Neural cell (in vitro differentiated cells): ENCODE measurements at regions not wholly inside any gene's neighbourhood (a gene's known extent, or its start where the extent isn't known, plus 50 kb on each side); places are given as distances from the start of the nearest gene placed in this dataset.

Experiments
- H2AFZ ChIP-seq: fragments of 200-600, 300-800 bp; sonication (generic), shearing (Covaris generic); 2 replicates; pipeline ENCODE4 v1.6.0; 2014; ENCODE audit warnings: low read depth, mild to moderate bottlenecking, antibody characterized with exemption, low read length, moderate library complexity
- H3F3A ChIP-seq: fragments of 200-600 bp; shearing (Covaris generic); 2 replicates; pipeline ENCODE4 v1.6.1; 2016; ENCODE audit warnings: mild to moderate bottlenecking, moderate library complexity, mixed read lengths, antibody characterized with exemption, low read length; ENCODE audit not compliant: insufficient read depth, poor library complexity, severe bottlenecking
- H3K27ac ChIP-seq: fragments of 200-600, 300-800 bp; sonication (generic), shearing (Covaris generic); 2 replicates; pipeline ENCODE4 v1.5.1; 2014; ENCODE audit warnings: mild to moderate bottlenecking, low read length, moderate library complexity
- H3K27me3 ChIP-seq: fragments of 300-800, 200-600 bp; sonication (generic), shearing (Covaris generic); 2 replicates; pipeline ENCODE4 v1.6.0; 2014; ENCODE audit warnings: mild to moderate bottlenecking, low read depth, low read length, moderate library complexity; ENCODE audit not compliant: insufficient read depth
- H3K36me3 ChIP-seq: fragments of 300-800, 200-600 bp; sonication (generic), shearing (Covaris generic); 2 replicates; pipeline ENCODE4 v1.5.1; 2014; ENCODE audit warnings: mild to moderate bottlenecking, antibody characterized with exemption, low read length, moderate library complexity; ENCODE audit not compliant: insufficient read depth
- H3K4me2 ChIP-seq: fragments of 300-800, 200-600 bp; sonication (generic), shearing (Covaris generic); 2 replicates; pipeline ENCODE4 v1.6.0; 2014; ENCODE audit warnings: mild to moderate bottlenecking, low read length
- H3K4me3 ChIP-seq: fragments of 300-800, 200-600 bp; sonication (generic), shearing (Covaris generic); 2 replicates; pipeline ENCODE4 v1.5.1; 2014; ENCODE audit warnings: mild to moderate bottlenecking, low read length, moderate library complexity
- H3K79me2 ChIP-seq: fragments of 200-600 bp; shearing (Covaris generic); replicated peaks from 2 replicates; pipeline ENCODE4 v1.6.0; 2014; ENCODE audit warnings: mild to moderate bottlenecking, low read length, moderate library complexity; ENCODE audit not compliant: insufficient read depth
- H3K9ac ChIP-seq: fragments of 300-800, 200-600 bp; sonication (generic), shearing (Covaris generic); 2 replicates; pipeline ENCODE4 v1.6.1; 2016; ENCODE audit warnings: mild to moderate bottlenecking, low read length, mixed read lengths
- H3K9me2 ChIP-seq: fragments of 200-600 bp; shearing (Covaris generic); 2 replicates; pipeline ENCODE4 v1.6.1; 2016; ENCODE audit warnings: mild to moderate bottlenecking, low read length, mixed read lengths; ENCODE audit not compliant: insufficient read depth
- H3K9me3 ChIP-seq: fragments of 200-600, 300-800 bp; sonication (generic), shearing (Covaris generic); 2 replicates; pipeline ENCODE4 v1.6.1; 2016; ENCODE audit warnings: mild to moderate bottlenecking, mixed run types, low read length, moderate library complexity, mixed read lengths
- H4K20me1 ChIP-seq: fragments of 200-600 bp; shearing (Covaris generic); 2 replicates; pipeline ENCODE4 v1.6.1; 2016; ENCODE audit warnings: mild to moderate bottlenecking, mixed run types; ENCODE audit not compliant: insufficient read depth
- EP300 ChIP-seq: fragments of 450-650 bp; conservative IDR thresholded peaks from 2 replicates; pipeline ENCODE4 v1.6.1; 2014; ENCODE audit warnings: antibody characterized with exemption, mild to moderate bottlenecking, moderate library complexity; ENCODE audit not compliant: poor library complexity, severe bottlenecking
- EZH2 ChIP-seq: fragments of 200-600, 300-800 bp; shearing (Covaris generic), sonication (generic); IDR thresholded peaks from 2 replicates; pipeline ENCODE4 v1.6.1; 2014; ENCODE audit warnings: antibody characterized with exemption, low read length, borderline replicate concordance, mild to moderate bottlenecking; ENCODE audit not compliant: insufficient read depth, poor library complexity, severe bottlenecking
- MXI1 ChIP-seq: fragments of 450-650 bp; conservative IDR thresholded peaks from 2 replicates; pipeline ENCODE4 v1.6.1; 2014; ENCODE audit warnings: antibody characterized with exemption, mild to moderate bottlenecking; ENCODE audit not compliant: poor library complexity, severe bottlenecking
- POLR2AphosphoS5 ChIP-seq: IDR thresholded peaks from 2 replicates; pipeline ENCODE4 v1.6.1; 2012
- RAD21 ChIP-seq: fragments of 450-650 bp; conservative IDR thresholded peaks from 2 replicates; pipeline ENCODE4 v1.6.1; 2014; ENCODE audit warnings: antibody characterized with exemption, mild to moderate bottlenecking, moderate library complexity
- SMC3 ChIP-seq: fragments of 450-650 bp; conservative IDR thresholded peaks from 2 replicates; pipeline ENCODE4 v1.6.1; 2014; ENCODE audit warnings: antibody characterized with exemption, mild to moderate bottlenecking, moderate library complexity; ENCODE audit not compliant: poor library complexity
- TAF1 ChIP-seq: IDR thresholded peaks from 2 replicates; pipeline ENCODE4 v1.6.1; 2012; ENCODE audit warnings: low read depth
- TF ChIP-seq, protein P1 (sequence below): IDR thresholded peaks from 2 replicates; pipeline ENCODE4 v1.6.1; 2012; ENCODE audit warnings: borderline replicate concordance
- TF ChIP-seq, protein P2 (sequence below): fragments of 450-650 bp; IDR thresholded peaks from 2 replicates; pipeline ENCODE4 v1.5.1; 2014; ENCODE audit warnings: antibody characterized with exemption, mild to moderate bottlenecking, moderate library complexity; ENCODE audit not compliant: poor library complexity, severe bottlenecking

DNA sequence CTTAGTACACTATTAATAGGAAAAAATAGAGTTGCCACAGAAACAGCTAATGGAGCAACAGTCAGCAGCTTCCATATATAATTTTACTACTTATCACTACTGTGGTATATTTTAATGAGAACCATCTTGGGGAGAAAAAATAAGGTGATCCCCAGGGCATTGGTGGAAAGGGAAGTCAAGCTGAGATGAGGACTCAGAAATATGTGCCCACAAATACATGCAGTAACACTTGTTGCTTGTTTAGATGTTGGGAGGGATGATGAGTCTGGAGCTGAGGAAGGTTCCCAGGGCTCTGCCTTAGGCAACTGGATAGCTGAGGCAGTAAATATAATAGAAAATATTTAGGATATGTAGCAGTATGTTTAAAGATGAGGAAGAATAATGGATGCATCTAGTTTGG, 280.1 kb upstream of the PDE4D start:
- H2AFZ ChIP-seq, result no peak overlapping the region
- H3K79me2 ChIP-seq, result no peaks in the 10 kb centered on the region
- H4K20me1 ChIP-seq, result no peaks in the 10 kb centered on the region
- H3K9me3 ChIP-seq, result no peaks in the 10 kb centered on the region
- no peaks in the 10 kb centered on the region for H3K27me3 ChIP-seq
- no peaks in the 10 kb centered on the region for H3K36me3 ChIP-seq
- H3K27ac ChIP-seq, result no peak overlapping the region
- H3K9me2 ChIP-seq, result no peaks in the 10 kb centered on the region
- no peaks in the 10 kb centered on the region for H3F3A ChIP-seq
- no peak overlapping the region for H3K4me2 ChIP-seq
- H3K4me3 ChIP-seq, result no peak overlapping the region
- H3K9ac ChIP-seq, result no peak overlapping the region
- TF ChIP-seq, protein P1, sequence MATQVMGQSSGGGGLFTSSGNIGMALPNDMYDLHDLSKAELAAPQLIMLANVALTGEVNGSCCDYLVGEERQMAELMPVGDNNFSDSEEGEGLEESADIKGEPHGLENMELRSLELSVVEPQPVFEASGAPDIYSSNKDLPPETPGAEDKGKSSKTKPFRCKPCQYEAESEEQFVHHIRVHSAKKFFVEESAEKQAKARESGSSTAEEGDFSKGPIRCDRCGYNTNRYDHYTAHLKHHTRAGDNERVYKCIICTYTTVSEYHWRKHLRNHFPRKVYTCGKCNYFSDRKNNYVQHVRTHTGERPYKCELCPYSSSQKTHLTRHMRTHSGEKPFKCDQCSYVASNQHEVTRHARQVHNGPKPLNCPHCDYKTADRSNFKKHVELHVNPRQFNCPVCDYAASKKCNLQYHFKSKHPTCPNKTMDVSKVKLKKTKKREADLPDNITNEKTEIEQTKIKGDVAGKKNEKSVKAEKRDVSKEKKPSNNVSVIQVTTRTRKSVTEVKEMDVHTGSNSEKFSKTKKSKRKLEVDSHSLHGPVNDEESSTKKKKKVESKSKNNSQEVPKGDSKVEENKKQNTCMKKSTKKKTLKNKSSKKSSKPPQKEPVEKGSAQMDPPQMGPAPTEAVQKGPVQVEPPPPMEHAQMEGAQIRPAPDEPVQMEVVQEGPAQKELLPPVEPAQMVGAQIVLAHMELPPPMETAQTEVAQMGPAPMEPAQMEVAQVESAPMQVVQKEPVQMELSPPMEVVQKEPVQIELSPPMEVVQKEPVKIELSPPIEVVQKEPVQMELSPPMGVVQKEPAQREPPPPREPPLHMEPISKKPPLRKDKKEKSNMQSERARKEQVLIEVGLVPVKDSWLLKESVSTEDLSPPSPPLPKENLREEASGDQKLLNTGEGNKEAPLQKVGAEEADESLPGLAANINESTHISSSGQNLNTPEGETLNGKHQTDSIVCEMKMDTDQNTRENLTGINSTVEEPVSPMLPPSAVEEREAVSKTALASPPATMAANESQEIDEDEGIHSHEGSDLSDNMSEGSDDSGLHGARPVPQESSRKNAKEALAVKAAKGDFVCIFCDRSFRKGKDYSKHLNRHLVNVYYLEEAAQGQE, result no peak
- no peak for TF ChIP-seq TAF1
- TF ChIP-seq EP300, result no peak
- TF ChIP-seq EZH2, result no peak
- TF ChIP-seq POLR2AphosphoS5, result no peak
- TF ChIP-seq, protein P2, sequence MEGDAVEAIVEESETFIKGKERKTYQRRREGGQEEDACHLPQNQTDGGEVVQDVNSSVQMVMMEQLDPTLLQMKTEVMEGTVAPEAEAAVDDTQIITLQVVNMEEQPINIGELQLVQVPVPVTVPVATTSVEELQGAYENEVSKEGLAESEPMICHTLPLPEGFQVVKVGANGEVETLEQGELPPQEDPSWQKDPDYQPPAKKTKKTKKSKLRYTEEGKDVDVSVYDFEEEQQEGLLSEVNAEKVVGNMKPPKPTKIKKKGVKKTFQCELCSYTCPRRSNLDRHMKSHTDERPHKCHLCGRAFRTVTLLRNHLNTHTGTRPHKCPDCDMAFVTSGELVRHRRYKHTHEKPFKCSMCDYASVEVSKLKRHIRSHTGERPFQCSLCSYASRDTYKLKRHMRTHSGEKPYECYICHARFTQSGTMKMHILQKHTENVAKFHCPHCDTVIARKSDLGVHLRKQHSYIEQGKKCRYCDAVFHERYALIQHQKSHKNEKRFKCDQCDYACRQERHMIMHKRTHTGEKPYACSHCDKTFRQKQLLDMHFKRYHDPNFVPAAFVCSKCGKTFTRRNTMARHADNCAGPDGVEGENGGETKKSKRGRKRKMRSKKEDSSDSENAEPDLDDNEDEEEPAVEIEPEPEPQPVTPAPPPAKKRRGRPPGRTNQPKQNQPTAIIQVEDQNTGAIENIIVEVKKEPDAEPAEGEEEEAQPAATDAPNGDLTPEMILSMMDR, result no peak
- no peak for TF ChIP-seq SMC3
- no peak for TF ChIP-seq MXI1
- TF ChIP-seq RAD21, result no peak

DNA sequence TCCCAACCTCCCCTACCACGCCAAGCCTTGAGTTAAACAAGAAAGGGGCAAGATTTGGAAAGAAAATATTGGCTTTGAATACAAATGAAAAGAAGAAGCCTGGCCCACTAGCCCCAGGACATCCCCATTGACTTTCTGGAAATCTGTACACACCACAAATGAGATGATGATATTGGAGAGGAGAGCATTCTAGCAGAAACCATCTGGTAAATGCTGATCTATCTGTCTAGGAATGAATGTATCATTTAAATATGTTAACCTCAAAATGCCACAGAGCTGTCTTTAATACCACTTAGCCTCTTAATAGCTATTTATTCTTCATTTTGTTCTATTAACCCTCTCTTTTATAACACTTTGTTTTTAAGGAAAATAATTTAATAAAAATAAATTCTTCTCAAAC, 270.2 kb upstream of the PDE4D start:
- H4K20me1 ChIP-seq, result no peaks in the 10 kb centered on the region
- H3K79me2 ChIP-seq, result no peaks in the 10 kb centered on the region
- no peaks in the 10 kb centered on the region for H3K36me3 ChIP-seq
- H3K4me3 ChIP-seq, result no peak overlapping the region
- H3K9me2 ChIP-seq, result no peaks in the 10 kb centered on the region
- H3F3A ChIP-seq, result no peaks in the 10 kb centered on the region
- H3K4me2 ChIP-seq, result no peak overlapping the region
- no peak overlapping the region for H2AFZ ChIP-seq
- no peaks in the 10 kb centered on the region for H3K27me3 ChIP-seq
- no peaks in the 10 kb centered on the region for H3K9me3 ChIP-seq
- no peak overlapping the region for H3K27ac ChIP-seq
- no peak overlapping the region for H3K9ac ChIP-seq
- TF ChIP-seq EP300, result no peak
- TF ChIP-seq POLR2AphosphoS5, result no peak
- TF ChIP-seq, protein P1, result no peak
- TF ChIP-seq TAF1, result no peak
- TF ChIP-seq RAD21, result no peak
- TF ChIP-seq EZH2, result no peak
- TF ChIP-seq, protein P2, result no peak
- no peak for TF ChIP-seq MXI1
- no peak for TF ChIP-seq SMC3
